HG03139 (cell line): ENCODE measurements at regions not wholly inside any gene's neighbourhood (a gene's known extent, or its start where the extent isn't known, plus 50 kb on each side); places are given as distances from the start of the nearest gene placed in this dataset.

Experiments used
- ATAC-seq: cut with Tn5 transposase; IDR thresholded peaks from one replicate; pipeline ENCODE4 v1.9.1; 2021; ENCODE audit not compliant: unreplicated experiment

DNA sequence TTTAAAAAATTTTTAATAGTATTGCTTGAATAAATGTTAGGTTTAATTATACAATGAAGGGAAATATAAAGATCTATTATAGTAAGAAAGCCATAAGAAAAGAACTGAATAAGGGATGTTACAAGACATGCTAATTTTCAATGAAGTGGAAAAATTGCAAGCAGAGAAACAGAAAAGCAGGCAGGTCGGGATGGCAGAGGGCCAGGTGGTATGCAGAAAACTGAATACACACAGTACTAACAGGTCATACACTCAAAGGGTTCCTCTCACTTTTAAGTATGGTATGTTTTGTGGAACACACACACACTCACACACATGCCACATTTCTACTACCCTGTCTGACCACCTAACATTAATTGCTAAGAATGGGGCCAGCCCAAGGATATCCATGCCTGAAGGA, 76.7 kb upstream of the DTNA start:
- no peak for ATAC-seq

DNA sequence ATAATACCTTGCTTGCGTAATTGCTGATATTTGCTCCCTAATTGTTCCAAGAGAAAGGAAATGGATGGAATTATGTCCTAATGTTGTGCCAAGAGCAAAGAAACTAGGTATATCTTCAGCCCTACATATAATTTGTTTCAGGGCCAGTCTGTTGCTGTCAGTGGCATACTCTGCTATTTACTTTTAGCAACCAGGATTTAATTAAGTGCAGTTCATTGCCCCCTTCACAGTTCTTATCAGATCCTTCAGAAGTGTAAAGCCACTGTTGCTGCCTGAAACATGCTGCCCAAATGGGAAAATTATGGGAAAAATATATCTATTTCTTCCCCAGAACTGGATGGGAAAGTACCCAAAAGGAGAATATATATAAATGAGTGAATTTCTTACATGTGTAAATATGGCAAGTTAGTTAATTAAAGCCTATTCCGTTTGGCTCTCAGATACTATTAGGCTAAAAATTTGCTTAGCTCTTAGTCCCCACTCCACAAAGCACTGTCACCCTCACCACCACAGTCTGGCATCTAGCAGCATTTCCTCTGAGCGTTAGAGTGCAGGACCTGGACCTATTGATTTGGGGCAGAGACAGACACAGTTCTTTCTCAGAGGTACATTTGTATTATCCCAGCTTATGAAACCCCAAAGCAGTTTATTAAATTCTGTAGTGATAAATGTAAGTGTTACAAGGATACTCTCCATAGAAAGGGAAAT, 72.8 kb upstream of the DTNA start:
- no peak for ATAC-seq

DNA sequence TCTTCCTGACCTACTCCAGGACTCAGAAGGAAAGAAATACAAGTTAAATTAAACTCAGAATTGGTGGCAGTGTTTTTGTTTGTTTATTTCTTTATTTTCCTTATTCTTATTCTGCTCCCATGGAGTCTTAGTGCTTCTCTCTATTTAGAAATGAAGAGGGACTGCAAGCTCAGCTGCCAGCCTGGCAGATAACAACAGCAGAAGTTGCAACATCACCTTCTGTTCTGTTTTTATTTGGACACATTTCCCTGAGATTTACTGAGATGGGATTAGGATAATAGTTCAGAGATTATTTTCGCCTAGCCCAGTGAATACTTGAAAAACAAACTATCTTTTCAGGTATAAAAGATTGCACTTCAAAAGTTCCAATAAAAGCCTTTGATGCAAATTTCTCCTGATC, 70.4 kb upstream of the DTNA start:
- ATAC-seq: no peak

DNA sequence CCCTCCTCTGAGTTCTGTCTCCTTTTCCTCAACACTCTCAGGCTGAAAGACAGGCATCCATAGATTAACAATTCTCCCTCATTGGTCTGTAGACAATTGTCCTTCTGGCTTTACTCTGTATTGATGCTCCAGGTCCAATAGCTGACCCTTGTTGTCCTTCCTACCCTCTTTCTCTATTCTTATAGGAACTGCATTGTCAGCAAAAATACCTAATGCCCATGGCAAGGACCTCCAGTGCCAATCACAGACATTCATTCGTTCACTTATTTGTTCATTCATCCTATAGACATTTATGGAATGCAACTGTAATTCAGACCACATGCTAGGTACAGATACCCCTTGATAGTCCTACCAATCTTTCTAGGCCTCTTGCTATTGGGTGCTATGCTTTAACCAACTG, 69.8 kb upstream of the DTNA start:
- ATAC-seq: no peak

DNA sequence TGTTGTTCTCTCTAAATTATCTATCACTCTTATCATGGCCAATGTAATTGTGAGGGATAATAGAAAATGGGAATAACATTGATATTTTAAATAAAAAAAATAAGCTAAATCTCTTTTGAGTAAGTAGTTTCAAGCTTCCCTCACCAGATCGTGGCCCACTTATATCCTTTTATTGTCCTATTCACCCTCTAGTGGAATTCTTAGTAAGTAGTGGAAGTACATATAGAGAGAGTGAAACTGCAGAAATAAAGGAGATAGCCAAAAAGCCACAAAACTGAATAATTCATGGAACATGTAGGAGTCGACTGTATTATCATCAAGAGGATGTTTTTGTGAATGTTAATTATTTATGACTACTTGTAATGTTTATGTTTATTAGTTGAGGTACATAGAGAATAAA, 66.1 kb upstream of the DTNA start:
- ATAC-seq: no peak

DNA sequence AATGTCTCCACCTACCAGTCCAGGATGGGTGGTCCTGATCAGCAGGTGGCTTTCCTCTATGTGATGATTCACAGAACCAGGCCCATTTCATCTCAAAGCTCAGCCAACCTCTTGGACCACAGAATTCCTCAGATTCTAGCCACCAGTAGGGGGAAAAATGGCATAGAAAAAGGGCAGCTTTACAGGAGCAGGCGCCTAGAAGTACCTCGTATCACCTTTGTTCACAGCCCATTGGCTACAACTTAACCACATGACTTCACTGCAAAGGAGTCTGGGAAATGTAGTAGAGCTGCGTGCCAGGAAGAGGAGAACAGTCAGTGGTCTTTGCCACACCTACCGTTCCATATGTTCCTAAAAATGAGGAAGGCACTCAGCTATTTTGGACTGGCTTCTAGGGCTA, 62.8 kb upstream of the DTNA start:
- ATAC-seq: no peak

DNA sequence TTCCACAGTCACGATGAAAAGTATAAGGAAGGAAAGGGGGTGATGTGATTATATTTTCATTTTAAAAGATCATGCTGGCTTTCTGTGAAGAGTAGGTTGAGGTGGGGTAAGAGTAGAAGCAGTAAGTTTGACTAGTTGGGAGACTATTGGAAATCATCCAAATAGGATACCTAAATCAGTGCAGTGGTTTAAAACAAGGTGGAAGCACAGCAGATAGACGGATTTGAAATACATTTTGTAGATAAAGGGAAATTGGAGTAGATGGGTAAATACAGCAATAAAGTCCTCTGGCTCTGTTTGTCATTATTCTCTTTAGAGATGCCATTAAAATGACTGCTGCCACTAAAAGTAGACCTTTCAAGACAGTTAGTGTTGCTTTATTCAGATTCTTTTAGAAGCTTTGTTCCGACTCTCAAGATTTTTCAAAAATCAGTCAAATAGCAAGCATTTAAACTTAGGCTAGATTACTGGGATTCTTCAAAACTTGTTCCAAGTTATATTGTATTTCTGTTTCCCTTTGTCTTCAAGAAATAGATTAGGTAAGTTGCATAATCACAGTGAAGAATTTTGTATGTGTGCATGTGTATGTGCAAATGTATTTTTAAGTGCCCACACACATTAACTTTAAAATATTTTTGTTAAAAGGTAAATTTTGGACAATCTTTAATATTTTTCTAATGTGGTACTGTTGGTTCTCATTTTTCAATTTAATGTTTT, 61.7 kb upstream of the DTNA start:
- no peak for ATAC-seq

DNA sequence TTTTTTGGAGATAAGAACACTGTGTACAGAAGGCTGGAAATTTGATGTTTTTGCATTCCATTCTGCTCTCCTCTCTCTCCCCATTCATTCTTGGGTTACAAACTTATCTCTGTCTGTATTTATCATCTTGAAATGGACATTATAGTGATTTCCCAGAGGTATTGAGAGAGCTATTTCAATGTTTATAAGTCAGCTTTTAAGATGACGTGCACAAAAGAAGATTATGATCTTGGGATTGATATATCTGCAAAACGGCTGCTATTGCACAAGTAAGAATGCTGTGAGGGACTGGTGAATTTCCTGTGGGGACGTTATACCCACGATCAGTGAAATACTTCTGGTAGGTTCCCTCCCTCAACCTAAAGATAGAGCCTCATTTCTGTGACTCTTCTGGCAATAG, 61.0 kb upstream of the DTNA start:
- no peak for ATAC-seq

DNA sequence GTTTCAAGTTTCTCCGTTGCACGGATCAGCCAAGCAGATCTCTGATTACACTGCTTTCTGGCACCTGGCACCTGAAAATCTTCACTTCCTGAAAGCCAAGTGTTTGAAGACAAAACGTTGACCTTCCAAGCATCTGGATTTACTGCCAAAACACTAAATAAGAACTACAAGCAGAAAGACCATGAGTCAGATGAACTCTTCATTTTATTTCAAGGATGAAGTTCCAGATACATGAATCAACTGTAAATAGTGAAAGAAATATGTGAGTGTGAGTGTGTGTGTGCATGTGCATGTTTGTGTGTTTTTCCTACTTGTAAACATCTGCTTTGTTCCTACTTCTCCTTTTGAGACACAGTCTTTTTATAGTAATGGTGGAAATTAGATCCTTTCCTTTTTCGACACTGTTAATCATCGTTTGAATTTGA, 60.0 kb upstream of the DTNA start:
- ATAC-seq: no peak

DNA sequence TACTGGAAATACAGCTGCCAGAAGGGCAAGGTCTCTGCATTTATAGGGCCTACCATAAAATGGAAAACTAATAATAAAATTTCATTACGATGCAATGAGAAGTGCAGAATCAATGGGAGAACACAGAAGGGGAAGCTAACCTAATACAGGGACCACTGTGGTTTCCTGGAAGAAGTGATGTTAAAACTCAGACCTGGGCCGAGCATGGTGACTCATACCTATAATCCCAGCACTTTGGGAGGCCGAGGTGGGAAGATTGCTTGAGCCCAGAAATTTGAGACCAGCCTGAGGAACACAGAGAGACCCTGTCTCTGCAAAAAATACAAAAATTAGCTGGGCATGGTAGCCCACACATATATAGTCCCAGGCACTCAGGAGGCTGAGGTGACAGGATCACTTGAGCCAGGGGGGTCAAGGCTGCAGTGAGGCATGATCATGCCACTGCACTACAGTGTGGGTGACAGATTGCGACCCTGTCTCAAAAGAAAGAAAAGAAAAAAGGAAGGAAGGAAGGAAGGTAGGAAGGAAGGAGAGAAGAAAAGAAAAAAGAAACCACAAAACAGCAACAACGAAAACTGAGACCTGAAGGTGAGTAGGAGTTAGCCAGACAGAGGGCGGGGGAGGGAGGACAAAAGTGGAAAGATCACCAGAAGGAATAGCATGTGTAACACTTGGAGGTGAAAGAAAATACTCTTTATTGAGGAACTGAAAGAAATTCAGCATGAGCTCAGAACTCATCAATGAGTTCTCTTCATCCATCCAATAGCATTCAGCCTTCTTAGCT, 58.3 kb upstream of the DTNA start:
- ATAC-seq: no peak

DNA sequence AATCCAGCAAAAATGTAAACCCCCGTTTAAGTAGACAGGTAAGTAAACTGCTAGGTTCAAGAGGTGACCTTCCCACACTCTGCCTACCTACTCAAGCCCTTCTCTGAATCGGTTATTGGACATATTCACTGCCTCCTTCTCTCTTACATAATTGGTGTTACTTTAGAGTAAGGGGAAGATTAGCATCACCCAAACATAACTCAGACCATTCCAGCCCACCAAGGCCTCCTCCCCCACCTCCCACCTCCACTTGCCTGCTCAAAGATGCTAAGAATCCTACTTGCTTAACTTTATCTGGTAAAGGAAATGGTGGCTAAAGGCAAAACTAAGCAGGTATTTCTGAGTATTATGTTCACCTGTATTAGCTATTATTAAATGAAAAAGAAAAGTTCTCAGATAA, 55.0 kb upstream of the DTNA start:
- ATAC-seq: no peak

DNA sequence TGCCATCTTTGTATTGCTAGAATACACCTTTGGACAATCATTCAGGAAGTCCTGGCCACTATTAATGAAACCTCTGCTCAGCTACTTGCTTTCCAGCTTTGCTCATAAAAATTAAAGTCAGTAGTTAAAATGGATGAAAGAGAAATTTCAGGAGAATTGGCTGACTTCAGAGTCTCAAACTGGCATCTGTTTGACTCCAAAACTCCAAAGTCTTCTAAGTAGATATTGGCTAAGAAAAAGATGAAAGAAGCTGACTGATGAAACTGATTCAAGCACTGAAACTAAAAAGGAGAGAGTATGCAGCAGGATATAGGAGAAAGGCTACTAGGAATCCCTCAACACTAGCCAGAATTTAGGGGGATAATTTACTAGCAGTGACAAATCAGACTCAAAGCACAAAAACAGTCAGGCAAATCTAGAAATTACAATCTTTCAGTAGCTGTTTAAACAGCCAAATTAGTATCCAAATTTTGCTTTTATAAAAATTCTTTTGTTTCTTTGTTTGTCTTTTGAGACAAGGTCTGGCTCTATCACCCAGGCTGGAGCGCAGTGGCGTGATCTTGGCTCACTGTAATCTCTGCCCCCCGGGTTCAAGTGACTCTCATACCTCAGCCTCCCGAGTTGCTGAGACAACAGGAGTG, 52.1 kb upstream of the DTNA start:
- ATAC-seq: no peak

DNA sequence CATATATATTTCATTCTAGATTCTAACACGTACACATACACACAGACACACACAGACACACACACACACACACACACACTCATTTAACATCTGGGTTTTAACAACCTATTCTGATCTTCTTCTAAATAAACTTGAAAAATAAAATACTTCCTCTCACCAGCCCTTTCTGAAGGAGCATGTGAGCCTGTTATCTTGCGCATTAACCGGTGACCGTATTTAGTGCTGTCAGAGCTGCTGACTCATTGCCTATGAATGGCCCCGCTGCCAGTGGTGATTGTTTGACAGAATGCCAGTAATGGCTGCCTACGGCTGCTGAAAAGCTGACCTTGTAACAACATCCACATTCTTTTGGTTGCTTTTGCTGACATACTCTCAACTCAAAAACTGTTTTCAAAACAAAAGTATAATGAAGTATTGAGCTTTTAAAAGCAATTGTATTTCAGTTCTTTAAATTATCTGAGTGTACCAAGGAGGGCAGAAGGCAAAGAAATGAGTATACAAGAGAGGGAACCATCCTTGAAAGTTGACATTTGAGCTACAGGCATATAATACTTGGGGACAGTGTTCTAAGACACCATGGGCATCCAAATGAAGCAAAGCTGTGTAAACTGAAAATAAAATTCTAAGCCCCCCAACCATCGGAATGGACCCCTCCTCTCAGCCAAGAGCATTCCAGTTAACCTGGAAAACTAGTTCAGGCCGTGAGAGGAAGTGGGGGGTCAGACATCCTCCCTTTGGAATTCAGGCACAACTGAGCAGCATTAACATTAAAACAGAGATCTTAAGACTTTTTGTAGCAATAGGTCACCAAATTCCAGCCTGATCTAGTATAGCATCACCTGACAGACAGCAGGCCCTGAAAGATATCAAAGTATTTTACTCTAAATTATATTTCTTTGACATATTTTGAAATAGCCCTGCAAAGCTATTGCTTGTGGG, 50.2 kb upstream of the DTNA start:
- no peak for ATAC-seq
